WTC11 (cell line): ENCODE measurements at regions not wholly inside any gene's neighbourhood (a gene's known extent, or its start where the extent isn't known, plus 50 kb on each side); places are given as distances from the start of the nearest gene placed in this dataset.

ENCODE experiments used
- ATAC-seq: fragments of 200-7000 bp; cut with Tn5 transposase; 2 replicates; pipeline ENCODE4 v1.10.0; 2021; ENCODE audit warnings: mild to moderate bottlenecking, moderate library complexity
- CTCF ChIA-PET: fragments of 300-600 bp; sonication (Branson Sonifier 250); formaldehyde crosslinking; loops from one replicate; lab custom pipeline; 2021; ENCODE audit warnings: antibody characterized with exemption; lab: Charles Lee
- POLR2A ChIA-PET: fragments of 350-600 bp; sonication (Branson Sonifier 250); formaldehyde crosslinking; loops from one replicate; lab custom pipeline; 2021; ENCODE audit warnings: antibody characterized with exemption; lab: Charles Lee
- DNase-seq: peaks from one replicate; pipeline ENCODE4 v3.0.0; 2021; ENCODE audit warnings: low spot score
- H3K27ac Mint-ChIP-seq: 2 replicates; pipeline ENCODE4 v1.8.0; 2021; ENCODE audit warnings: mixed read lengths
- H3K27me3 Mint-ChIP-seq: 2 replicates; pipeline ENCODE4 v1.8.0; 2021; ENCODE audit warnings: low read depth, mild to moderate bottlenecking, moderate library complexity, mixed read lengths
- H3K36me3 Mint-ChIP-seq: 2 replicates; pipeline ENCODE4 v1.8.0; 2021; ENCODE audit warnings: mixed read lengths
- H3K4me1 Mint-ChIP-seq: 2 replicates; pipeline ENCODE4 v1.8.0; 2022; ENCODE audit warnings: mixed read lengths
- H3K4me3 Mint-ChIP-seq: 2 replicates; pipeline ENCODE4 v1.8.0; 2021; ENCODE audit warnings: mild to moderate bottlenecking, moderate library complexity, mixed read lengths
- H3K9me3 Mint-ChIP-seq: 2 replicates; pipeline ENCODE4 v1.8.0; 2021; ENCODE audit warnings: mixed read lengths
- CREB1 ChIP-seq: sonication (generic); formaldehyde crosslinking; IDR thresholded peaks from 2 replicates; pipeline ENCODE4 v1.8.0; 2023; ENCODE audit warnings: mild to moderate bottlenecking, missing genetic modification reagents
- ELF4 ChIP-seq: sonication (generic); formaldehyde crosslinking; IDR thresholded peaks from 2 replicates; pipeline ENCODE4 v1.8.1; 2022; ENCODE audit warnings: low read depth, mild to moderate bottlenecking, moderate library complexity, missing genetic modification reagents
- ETV6 ChIP-seq: sonication (generic); formaldehyde crosslinking; IDR thresholded peaks from 2 replicates; pipeline ENCODE4 v1.8.1; 2022; ENCODE audit warnings: mild to moderate bottlenecking, missing genetic modification reagents
- FOXK1 ChIP-seq: sonication (generic); formaldehyde crosslinking; IDR thresholded peaks from 2 replicates; pipeline ENCODE4 v1.8.0; 2022; ENCODE audit warnings: mild to moderate bottlenecking, moderate library complexity, missing genetic modification reagents
- GRHL2 ChIP-seq: fragments of 250-450 bp; sonication (Bioruptor Pico); IDR thresholded peaks from 2 replicates; pipeline ENCODE4 v1.8.0; 2022; ENCODE audit warnings: mild to moderate bottlenecking, moderate library complexity; ENCODE audit not compliant: insufficient replicate concordance, severe bottlenecking
- NR2C2 ChIP-seq: sonication (generic); formaldehyde crosslinking; IDR thresholded peaks from 2 replicates; pipeline ENCODE4 v1.8.0; 2022; ENCODE audit warnings: mild to moderate bottlenecking, missing genetic modification reagents
- NR3C1 ChIP-seq: sonication (generic); formaldehyde crosslinking; conservative IDR thresholded peaks from 2 replicates; pipeline ENCODE4 v1.8.1; 2023; ENCODE audit warnings: low read depth, mild to moderate bottlenecking, missing genetic modification reagents
- TCF7 ChIP-seq: sonication (generic); formaldehyde crosslinking; IDR thresholded peaks from 2 replicates; pipeline ENCODE4 v1.8.0; 2022; ENCODE audit warnings: mild to moderate bottlenecking, low read depth, missing genetic modification reagents, moderate library complexity
- USF1 ChIP-seq: sonication (generic); formaldehyde crosslinking; IDR thresholded peaks from 2 replicates; pipeline ENCODE4 v1.8.0; 2022; ENCODE audit warnings: mild to moderate bottlenecking, missing genetic modification reagents
- ZNF232 ChIP-seq: sonication (generic); formaldehyde crosslinking; IDR thresholded peaks from 2 replicates; pipeline ENCODE4 v1.8.0; 2022; ENCODE audit warnings: mild to moderate bottlenecking, missing genetic modification reagents
- ZNF281 ChIP-seq: sonication (generic); formaldehyde crosslinking; IDR thresholded peaks from 2 replicates; pipeline ENCODE4 v1.8.0; 2023; ENCODE audit warnings: mild to moderate bottlenecking, missing genetic modification reagents
- ZNF532 ChIP-seq: fragments of 250-450 bp; sonication (Bioruptor Pico); IDR thresholded peaks from 2 replicates; pipeline ENCODE4 v1.9.0; 2021; ENCODE audit warnings: mild to moderate bottlenecking, borderline replicate concordance
- ZSCAN18 ChIP-seq: fragments of 250-450 bp; sonication (Bioruptor Pico); IDR thresholded peaks from 2 replicates; pipeline ENCODE4 v2.1.2; 2022; ENCODE audit warnings: mild to moderate bottlenecking, moderate library complexity

DNA sequence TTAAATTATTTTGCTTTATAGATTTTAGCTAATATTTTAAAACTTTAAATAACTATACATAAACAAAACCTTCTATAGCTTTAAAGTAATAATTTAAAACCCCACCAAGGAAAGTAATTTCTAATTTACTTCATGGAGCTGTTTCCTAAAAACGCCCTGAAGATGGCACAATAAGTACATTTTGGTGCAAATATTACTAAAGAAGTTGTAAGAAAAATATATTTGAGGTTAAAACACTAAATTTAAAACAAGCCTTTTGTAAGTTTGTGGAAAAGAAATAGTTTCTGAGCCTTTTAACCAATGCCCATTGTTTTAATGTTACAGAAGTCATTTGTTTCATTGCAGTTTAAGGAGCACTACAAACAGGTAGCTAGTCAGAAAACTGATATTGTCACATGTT, 137.4 kb upstream of the AGA start (continued):
- TF ChIP-seq ZNF532 (CRISPR knock-in tag): no peak
- no peak for TF ChIP-seq ZNF232 (CRISPR knock-in tag)
- no peak for TF ChIP-seq TCF7 (CRISPR knock-in tag)
- no peak for TF ChIP-seq ZNF281 (CRISPR knock-in tag)

DNA sequence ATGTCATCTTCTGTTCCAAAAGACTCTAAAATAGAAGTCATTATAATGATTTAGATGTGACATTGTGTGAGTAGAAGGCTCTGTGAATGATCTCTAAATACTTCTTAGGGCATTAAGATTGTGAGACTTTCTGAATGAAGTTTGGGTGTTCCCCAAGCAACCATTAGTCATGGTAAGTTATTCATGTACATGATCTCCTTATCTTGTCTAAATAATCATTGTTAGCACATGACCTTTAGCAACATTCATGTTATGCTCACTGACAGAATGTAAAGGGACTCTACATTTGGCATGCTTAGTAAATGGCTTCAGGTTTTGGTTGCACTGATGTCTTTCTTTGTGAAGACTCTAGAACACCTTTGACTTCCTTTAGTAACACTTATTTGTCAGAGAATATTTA, 140.8 kb upstream of the AGA start:
- ATAC-seq (no peak), DNase-seq (no peak)
- Mint-ChIP-seq H3K27me3 (no peaks in the 10 kb centered on the region), H3K27ac (no peak overlapping the region), H3K4me3 (no peak overlapping the region), H3K9me3 (no peaks in the 10 kb centered on the region), H3K36me3 (no peaks in the 10 kb centered on the region), H3K4me1 (peaks cover 11% of the 10 kb centered on the region)
- ChIA-PET POLR2A (no interaction called here), CTCF (no interaction called here)
- TF ChIP-seq NR2C2 (no peak), GRHL2 (CRISPR knock-in tag) (no peak), USF1 (CRISPR knock-in tag) (no peak), CREB1 (CRISPR knock-in tag) (no peak), FOXK1 (CRISPR knock-in tag) (no peak), ETV6 (no peak)

- Mint-ChIP-seq H3K27ac (no peak overlapping the region), H3K36me3 (no peaks in the 10 kb centered on the region), H3K9me3 (no peaks in the 10 kb centered on the region), H3K4me1 (peaks cover 20% of the 10 kb centered on the region), H3K4me3 (no peak overlapping the region), H3K27me3 (no peaks in the 10 kb centered on the region)
- TF ChIP-seq ELF4 (CRISPR knock-in tag): no peak
- TF ChIP-seq ZSCAN18 (CRISPR knock-in tag): no peak
- TF ChIP-seq NR3C1 (CRISPR knock-in tag): no peak
- no peak for ATAC-seq
- POLR2A ChIA-PET: no interaction called here
- CTCF ChIA-PET: no interaction called here
- no peak for DNase-seq
Observed at GRCh38 chr4:177587989-177588388, 145.8 kb upstream of the AGA start.
